ENCODE measurements at regions not wholly inside any gene's neighbourhood (a gene's known extent, or its start where the extent isn't known, plus 50 kb on each side); places are given as distances from the start of the nearest gene placed in this dataset.

GRCh38 chr13:85255978-85256377 lies 543.2 kb downstream of the SLITRK6 start:
- TF ChIP-seq CTCF (IDR thresholded peaks at IDR 0.05 in 2 of 3, conservative IDR thresholded peaks at IDR 0.05 in 1 of 3; ENCODE audit: borderline replicate concordance in 1 of 3, insufficient read depth in 1 of 3, low read depth in 2 of 3, low read length in 2 of 3) (no peak), POLR2AphosphoS5 (IDR thresholded peaks at IDR 0.05; ENCODE audit: low read depth, low read length) (no peak)

Data from HCT116 (cell line).